ENCODE measurements at regions not wholly inside any gene's neighbourhood (a gene's known extent, or its start where the extent isn't known, plus 50 kb on each side); places are given as distances from the start of the nearest gene placed in this dataset.

DNA sequence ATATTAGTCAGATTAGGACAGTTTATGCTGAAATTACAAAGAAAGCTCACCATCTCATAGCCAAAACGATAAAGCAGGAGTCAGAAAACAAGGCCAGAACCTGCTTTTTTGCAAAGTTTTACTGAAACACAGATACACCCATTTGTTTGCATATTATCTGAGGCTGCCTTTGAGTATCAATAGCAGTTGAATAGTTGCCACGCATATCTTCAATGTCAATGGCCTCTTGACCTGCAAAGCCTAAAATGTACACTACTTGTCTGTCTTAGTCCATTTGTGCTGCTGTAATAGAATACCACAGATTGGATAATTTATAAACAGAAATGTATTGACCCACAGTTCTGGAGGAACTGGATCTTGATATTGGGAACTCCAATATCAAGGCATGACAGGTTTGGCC lies 94.1 kb upstream of the NT5E start:
- 33% methylated on average over 1 of the region's 2 CpGs for WGBS (ENCODE audit: insufficient coverage)
- no peak overlapping the region for H3K27ac ChIP-seq (ENCODE audit: low read length in 2 of 2)
- POLR2A ChIA-PET: no interaction called here
- no peaks in the 10 kb centered on the region for H3K36me3 ChIP-seq (replicated peaks in 1 of 2; ENCODE audit: control extremely low read depth in 1 of 2, control insufficient read depth in 1 of 2, extremely low read depth in 1 of 2, insufficient read depth in 2 of 2, low read length in 1 of 2)
- H3K9me3 ChIP-seq (ENCODE audit: control extremely low read depth in 1 of 3, control insufficient read depth in 2 of 3, insufficient read depth in 1 of 3, low read length in 2 of 3): no peaks in the 10 kb centered on the region
- H4K20me1 ChIP-seq (ENCODE audit: control insufficient read depth, insufficient read depth, low read length, poor library complexity, severe bottlenecking): no peaks in the 10 kb centered on the region
- H3K27me3 Mint-ChIP-seq: peaks cover 4% of the 10 kb centered on the region
- no peak overlapping the region for H3K4me3 Mint-ChIP-seq
- H3K9ac ChIP-seq (ENCODE audit: low read length): no peak overlapping the region
- no peak overlapping the region for H3K27ac Mint-ChIP-seq
- DNase-seq (no peak), ATAC-seq (ENCODE audit: low read depth) (no peak)
- H3K4me1 ChIP-seq (ENCODE audit: control insufficient read depth in 2 of 2, insufficient read depth in 2 of 2, low read length in 2 of 2): no peaks in the 10 kb centered on the region
- no peak for TF ChIP-seq CTCF (IDR thresholded peaks at IDR 0.05)
- no peak for TF ChIP-seq EZH2 (IDR thresholded peaks at IDR 0.05; ENCODE audit: borderline replicate concordance, insufficient read depth, low read depth, low read length, poor library complexity, severe bottlenecking)
- CTCF ChIA-PET: interaction anchor here (0.9 to 7.2 kb wide), 10 partner anchors 16 to 184 kb away, joined by 3 to 224 read pairs (median 8); no protein-coding TSS in a partner anchor
- no peak overlapping the region for H3K4me2 ChIP-seq (replicated peaks; ENCODE audit: low read depth, low read length, poor library complexity, severe bottlenecking)
- H3K4me1 Mint-ChIP-seq: no peaks in the 10 kb centered on the region
- no peaks in the 10 kb centered on the region for H3K79me2 ChIP-seq (ENCODE audit: control insufficient read depth, insufficient read depth, low read length)
- no peak overlapping the region for H2AFZ ChIP-seq (ENCODE audit: insufficient read depth, low read depth, low read length, poor library complexity, severe bottlenecking)
- H3K9me3 Mint-ChIP-seq (ENCODE audit: insufficient read depth): no peaks in the 10 kb centered on the region
- H3K4me3 ChIP-seq (ENCODE audit: control extremely low read depth in 1 of 5, extremely low read depth in 1 of 5, insufficient read depth in 1 of 5, low read depth in 2 of 5, low read length in 4 of 5): no peak overlapping the region
- no peaks in the 10 kb centered on the region for H3K27me3 ChIP-seq (replicated peaks in 1 of 4; ENCODE audit: control extremely low read depth in 1 of 4, control insufficient read depth in 3 of 4, insufficient read depth in 4 of 4, low read length in 3 of 4)
- intact Hi-C loops (cut with micrococcal nuclease): loop anchor here (1.0 to 10.0 kb wide), 3 partner anchors 127 to 1499 kb away; no protein-coding TSS in a partner anchor

DNA sequence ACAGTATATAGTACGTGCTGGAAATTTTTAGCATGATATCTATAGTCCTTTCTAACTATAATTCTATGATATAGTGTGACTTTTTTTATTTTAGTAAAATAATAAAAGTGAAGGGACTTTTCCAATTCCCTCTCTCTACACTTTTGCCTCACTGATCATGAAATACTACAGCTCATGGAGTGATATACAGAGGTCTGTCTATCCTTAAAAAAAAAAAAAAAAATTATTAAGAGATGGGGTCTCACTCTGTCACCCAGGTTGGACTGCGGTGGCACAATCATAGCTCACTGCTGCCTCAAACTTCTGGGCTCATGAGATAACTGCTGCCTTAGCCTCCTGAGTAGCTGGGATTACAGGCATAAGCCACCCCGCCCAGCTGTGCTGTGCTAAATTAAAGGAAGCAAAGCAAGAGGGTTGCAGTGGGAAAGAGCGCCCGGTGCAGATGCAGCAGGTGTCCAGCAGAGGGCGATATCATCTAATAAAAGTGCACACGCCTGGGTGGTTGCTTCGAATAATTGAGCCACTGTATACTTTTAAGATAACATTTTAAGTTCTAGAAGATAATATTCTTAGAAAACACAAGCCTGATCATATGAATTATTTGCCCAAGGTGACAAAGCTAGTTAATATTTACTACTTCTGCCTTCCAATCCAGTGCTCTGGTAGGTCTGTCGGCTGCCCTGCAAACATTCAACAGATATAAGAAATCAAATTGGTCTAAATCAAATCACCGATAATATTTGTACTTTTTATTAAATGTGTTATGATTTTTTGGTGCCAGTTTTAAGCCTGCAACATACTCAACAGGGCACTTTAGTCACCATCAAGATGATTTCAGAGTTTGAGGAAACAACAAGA lies 94.9 kb upstream of the NT5E start:
- no peak overlapping the region for H3K4me2 ChIP-seq (replicated peaks; ENCODE audit: low read depth, low read length, poor library complexity, severe bottlenecking)
- 0% methylated on average over 5 of the region's 10 CpGs for WGBS (ENCODE audit: insufficient coverage)
- CTCF ChIA-PET: interaction anchor here (0.6 to 7.2 kb wide), 21 partner anchors 9 to 1504 kb away, joined by 3 to 224 read pairs (median 4); no protein-coding TSS in a partner anchor

More for the DNA sequence above, 94.9 kb upstream of the NT5E start:
- Histone ChIP-seq H3K4me3 (ENCODE audit: control extremely low read depth in 1 of 5, extremely low read depth in 1 of 5, insufficient read depth in 1 of 5, low read depth in 2 of 5, low read length in 4 of 5) (no peak overlapping the region), H3K4me1 (ENCODE audit: control insufficient read depth in 2 of 2, insufficient read depth in 2 of 2, low read length in 2 of 2) (no peaks in the 10 kb centered on the region), H3K79me2 (ENCODE audit: control insufficient read depth, insufficient read depth, low read length) (no peaks in the 10 kb centered on the region), H3K27ac (ENCODE audit: low read length in 2 of 2) (no peak overlapping the region), H3K9ac (ENCODE audit: low read length) (no peak overlapping the region), H2AFZ (ENCODE audit: insufficient read depth, low read depth, low read length, poor library complexity, severe bottlenecking) (no peak overlapping the region), H4K20me1 (ENCODE audit: control insufficient read depth, insufficient read depth, low read length, poor library complexity, severe bottlenecking) (no peaks in the 10 kb centered on the region), H3K36me3 (replicated peaks in 1 of 2; ENCODE audit: control extremely low read depth in 1 of 2, control insufficient read depth in 1 of 2, extremely low read depth in 1 of 2, insufficient read depth in 2 of 2, low read length in 1 of 2) (no peaks in the 10 kb centered on the region), H3K9me3 (ENCODE audit: control extremely low read depth in 1 of 3, control insufficient read depth in 2 of 3, insufficient read depth in 1 of 3, low read length in 2 of 3) (no peaks in the 10 kb centered on the region), H3K27me3 (replicated peaks in 1 of 4; ENCODE audit: control extremely low read depth in 1 of 4, control insufficient read depth in 3 of 4, insufficient read depth in 4 of 4, low read length in 3 of 4) (no peaks in the 10 kb centered on the region)
- ATAC-seq (ENCODE audit: low read depth) (peak; percentile 73), DNase-seq (peak; percentile 56)
- Mint-ChIP-seq H3K4me3 (no peak overlapping the region), H3K27me3 (peaks cover 4% of the 10 kb centered on the region), H3K27ac (no peak overlapping the region), H3K9me3 (ENCODE audit: insufficient read depth) (no peaks in the 10 kb centered on the region), H3K4me1 (no peaks in the 10 kb centered on the region)
- intact Hi-C loops (cut with micrococcal nuclease): loop anchor here (1.0 to 10.0 kb wide), 3 partner anchors 128 to 1500 kb away; no protein-coding TSS in a partner anchor
- POLR2A ChIA-PET: no interaction called here
- peak; percentile 98 for TF ChIP-seq CTCF (IDR thresholded peaks at IDR 0.05)
- no peak for TF ChIP-seq EZH2 (IDR thresholded peaks at IDR 0.05; ENCODE audit: borderline replicate concordance, insufficient read depth, low read depth, low read length, poor library complexity, severe bottlenecking)

All from B cell (primary cell).